Lung (tissue), 11 donors: ENCODE measurements at regions not wholly inside any gene's neighbourhood (a gene's known extent, or its start where the extent isn't known, plus 50 kb on each side); places are given as distances from the start of the nearest gene placed in this dataset.

Experiments
- ATAC-seq: fragments of 200-7000 bp; cut with Tn5 transposase; one replicate; pipeline ENCODE4 v1.9.1; 2020; ENCODE audit warnings: moderate number of reproducible peaks; ENCODE audit not compliant: insufficient read depth, low FRiP score
- DNase-seq, 3 donors: peaks; one replicate each; pipeline ENCODE4 v3.0.0-alpha.2; 2013 to 2017
- H3K27ac ChIP-seq, 2 donors: one replicate each; pipeline ENCODE4 v1.5.1; 2013; ENCODE audit warnings: mild to moderate bottlenecking in 2 of 2, moderate library complexity in 2 of 2, control low read depth in 1 of 2, inconsistent platforms in 1 of 2, low read depth in 1 of 2, low read length in 1 of 2
- H3K27me3 ChIP-seq, 3 donors: one replicate each; pipeline ENCODE4 v1.5.1; 2013; ENCODE audit warnings: low read length in 2 of 3; ENCODE audit not compliant: control insufficient read depth in 3 of 3, insufficient read depth in 3 of 3
- H3K36me3 ChIP-seq, 4 donors: one replicate each; pipeline ENCODE4 v1.5.1; 2013; ENCODE audit warnings: low read length in 4 of 4, mild to moderate bottlenecking in 1 of 4, moderate library complexity in 1 of 4; ENCODE audit not compliant: control insufficient read depth in 4 of 4, insufficient read depth in 4 of 4
- H3K4me1 ChIP-seq, 5 donors: one replicate each; pipeline ENCODE4 v1.5.1; 2013; ENCODE audit warnings: low read length in 5 of 5, mild to moderate bottlenecking in 2 of 5, moderate library complexity in 1 of 5; ENCODE audit not compliant: control insufficient read depth in 5 of 5, insufficient read depth in 5 of 5
- H3K4me3 ChIP-seq: one replicate; pipeline ENCODE4 v1.5.1; 2013; ENCODE audit warnings: mild to moderate bottlenecking, control low read depth, moderate library complexity
- H3K9ac ChIP-seq, 2 donors: one replicate each; pipeline ENCODE4 v1.5.1; 2013; ENCODE audit warnings: low read length in 2 of 2, control low read depth in 1 of 2; ENCODE audit not compliant: insufficient read depth in 1 of 2
- H3K9me3 ChIP-seq, 4 donors: one replicate each; pipeline ENCODE4 v1.5.1; 2013; ENCODE audit warnings: low read length in 3 of 4, mild to moderate bottlenecking in 1 of 4, moderate library complexity in 1 of 4; ENCODE audit not compliant: control insufficient read depth in 4 of 4, insufficient read depth in 3 of 4
- CTCF ChIP-seq: IDR thresholded peaks from 2 replicates; pipeline ENCODE4 v1.5.1; 2012; ENCODE audit warnings: mild to moderate bottlenecking; ENCODE audit errors: control extremely low read depth, extremely low read depth
- WGBS, 2 donors: extraction: QIAGEN DNeasy Blood & Tissue Kit; methylation state at CpG; one replicate each; pipeline ENCODE4 v1.1.7; 2013; 5-methylcytosine and 5-hydroxymethylcytosine counted together
- donor health status: control.
- donor health status: control.
- donor health status: Bipolar disorder and iron deficiency.
- donor health status: healthy.
- donor health status: DM: yes; HTN: yes; CAD: no.

GRCh38 chr1:201714542-201715329, 114.2 kb upstream of the IPO9 start:
- H3K9me3 ChIP-seq, result no peaks in the 10 kb centered on the region
- TF ChIP-seq CTCF, result no peak
- H3K36me3 ChIP-seq, result peaks cover 0 to 9% (median 6%) of the 10 kb centered on the region in 4 donors
- H3K9ac ChIP-seq, result no peak overlapping the region
- 35 to 50% methylated on average over 9 of the region's 9 CpGs for WGBS, 2 donors
- peak; percentile 86 for ATAC-seq
- DNase-seq, result peak; percentile 46 to 69 (median 60)
- H3K27ac ChIP-seq, result peak overlapping the region; percentile 93
- H3K4me3 ChIP-seq, result no peak overlapping the region
- H3K27me3 ChIP-seq, result no peaks in the 10 kb centered on the region
- H3K4me1 ChIP-seq, result peaks cover 16 to 45% (median 40%) of the 10 kb centered on the region in 5 donors

GRCh38 chr1:201715351-201715750, 113.6 kb upstream of the IPO9 start:
- Histone ChIP-seq H3K27ac (peak overlapping the region; percentile 93), H3K4me3 (no peak overlapping the region), H3K4me1 (peaks cover 18 to 50% (median 44%) of the 10 kb centered on the region in 5 donors), H3K9me3 (no peaks in the 10 kb centered on the region), H3K36me3 (peaks cover 0 to 9% (median 6%) of the 10 kb centered on the region in 4 donors), H3K27me3 (no peaks in the 10 kb centered on the region), H3K9ac (no peak overlapping the region)
- 60 to 77% methylated on average over 6 of the region's 6 CpGs for WGBS, 2 donors
- TF ChIP-seq CTCF, result no peak
- ATAC-seq (no peak), DNase-seq (no peak)

GRCh38 chr1:201715801-201716741, 112.9 kb upstream of the IPO9 start:
- TF ChIP-seq CTCF, result no peak
- peaks cover 0 to 9% (median 6%) of the 10 kb centered on the region in 4 donors for H3K36me3 ChIP-seq
- H3K9me3 ChIP-seq, result no peaks in the 10 kb centered on the region
- H3K27me3 ChIP-seq, result no peaks in the 10 kb centered on the region
- H3K4me3 ChIP-seq, result no peak overlapping the region
- DNase-seq, result no peak
- 72 to 76% methylated on average over 11 of the region's 11 CpGs for WGBS, 2 donors
- peak overlapping the region; percentile 93 for H3K27ac ChIP-seq
- no peak for ATAC-seq
- H3K4me1 ChIP-seq, result peaks cover 23 to 57% (median 45%) of the 10 kb centered on the region in 5 donors
- no peak overlapping the region for H3K9ac ChIP-seq
